ENCODE measurements at regions not wholly inside any gene's neighbourhood (a gene's known extent, or its start where the extent isn't known, plus 50 kb on each side); places are given as distances from the start of the nearest gene placed in this dataset.
A peak's percentile ranks its signal among the peaks of the same experiment; 100 is the strongest.

GRCh38 chr1:5745800-5746610 lies 246.2 kb downstream of the NPHP4 start:
- whole genome bisulfite sequencing, 2 donors: 26 to 57% methylated on average over 12 to 21 of the region's 21 CpGs
- TF ChIP-seq CTCF (IDR thresholded peaks at IDR 0.05) (peak in 1 of 3 donors; percentile 39), POLR2A (IDR thresholded peaks at IDR 0.05) (no peak)
- peak in 1 of 2 donors; percentile 55 for DNase-seq (ENCODE audit: low spot score in 2 of 2)
- intact Hi-C loops (cut with DNase I; ENCODE audit: low total_unique reads): loop anchor here (5.0 kb wide), 2 partner anchors 109 to 239 kb away; no protein-coding TSS in a partner anchor
- H3K4me3 ChIP-seq (ENCODE audit: low read depth, poor library complexity, severe bottlenecking): no peak overlapping the region

- no peak overlapping the region for H3K4me3 ChIP-seq (ENCODE audit: low read depth, poor library complexity, severe bottlenecking)
- DNase-seq (ENCODE audit: low spot score in 2 of 2): no peak
- TF ChIP-seq POLR2A (IDR thresholded peaks at IDR 0.05): no peak
- TF ChIP-seq CTCF (IDR thresholded peaks at IDR 0.05): no peak
- intact Hi-C loops (cut with DNase I; ENCODE audit: low total_unique reads): loop anchor here (5.0 kb wide), 2 partner anchors 108 to 238 kb away; no protein-coding TSS in a partner anchor
- 33 to 36% methylated on average over 21 to 26 of the region's 26 CpGs for WGBS, 2 donors
Observed at GRCh38 chr1:5744911-5745799, 247.1 kb downstream of the NPHP4 start.

GRCh38 chr1:5744341-5744740 lies 247.9 kb downstream of the NPHP4 start:
- intact Hi-C loops (cut with DNase I; ENCODE audit: low total_unique reads): no loop called here
- DNase-seq (ENCODE audit: low spot score in 2 of 2): no peak
- H3K4me3 ChIP-seq (ENCODE audit: low read depth, poor library complexity, severe bottlenecking): no peak overlapping the region
- TF ChIP-seq CTCF (IDR thresholded peaks at IDR 0.05) (no peak), POLR2A (IDR thresholded peaks at IDR 0.05) (no peak)
- 80 to 81% methylated on average over 6 of the region's 6 CpGs for WGBS, 2 donors

GRCh38 chr1:5743435-5744095 lies 248.7 kb downstream of the NPHP4 start:
- no peak overlapping the region for H3K4me3 ChIP-seq (ENCODE audit: low read depth, poor library complexity, severe bottlenecking)
- intact Hi-C loops (cut with DNase I; ENCODE audit: low total_unique reads): no loop called here
- TF ChIP-seq CTCF (IDR thresholded peaks at IDR 0.05) (no peak), POLR2A (IDR thresholded peaks at IDR 0.05) (no peak)
- no peak for DNase-seq (ENCODE audit: low spot score in 2 of 2)
- 81 to 85% methylated on average over 13 of the region's 13 CpGs for WGBS, 2 donors

- no peak overlapping the region for H3K4me3 ChIP-seq (ENCODE audit: low read depth, poor library complexity, severe bottlenecking)
- no peak for DNase-seq (ENCODE audit: low spot score in 2 of 2)
- intact Hi-C loops (cut with DNase I; ENCODE audit: low total_unique reads): no loop called here
- TF ChIP-seq CTCF (IDR thresholded peaks at IDR 0.05): no peak
- no peak for TF ChIP-seq POLR2A (IDR thresholded peaks at IDR 0.05)
- 83 to 91% methylated on average over 13 to 14 of the region's 14 CpGs for WGBS, 2 donors
Observed at GRCh38 chr1:5742801-5743200, 249.4 kb downstream of the NPHP4 start.

All from lower leg skin (tissue), 4 donors.